Activated CD4-positive, alpha-beta memory T cell treated with anti-CD3 and anti-CD28 coated beads, Interleukin-2, amount 10 ng/mL, durations not matched to agents 7 days and 5 days (primary cell): ENCODE measurements at regions not wholly inside any gene's neighbourhood (a gene's known extent, or its start where the extent isn't known, plus 50 kb on each side); places are given as distances from the start of the nearest gene placed in this dataset.

ENCODE experiments used
- CTCF ChIA-PET: fragments of 350-600 bp; sonication (Branson Sonifier 250); formaldehyde crosslinking; loops from one replicate; lab custom pipeline; 2021; ENCODE audit warnings: antibody characterized with exemption, inconsistent platforms; lab: Charles Lee
- POLR2A ChIA-PET: fragments of 350-600 bp; sonication (Branson Sonifier 250); formaldehyde crosslinking; loops from one replicate; lab custom pipeline; 2021; ENCODE audit warnings: antibody characterized with exemption; lab: Charles Lee
- DNase-seq: peaks from one replicate; pipeline ENCODE4 v3.0.0-alpha.2; 2020
- H3K27ac Mint-ChIP-seq: one replicate; pipeline ENCODE4 v1.8.0; 2021; ENCODE audit warnings: mild to moderate bottlenecking, mixed read lengths
- H3K27me3 Mint-ChIP-seq: one replicate; pipeline ENCODE4 v1.8.0; 2021; ENCODE audit warnings: mixed read lengths
- H3K36me3 Mint-ChIP-seq: one replicate; pipeline ENCODE4 v1.8.0; 2021; ENCODE audit warnings: low read depth, mixed read lengths
- H3K4me1 Mint-ChIP-seq: one replicate; pipeline ENCODE4 v1.8.0; 2021; ENCODE audit warnings: mixed read lengths
- H3K4me3 Mint-ChIP-seq: one replicate; pipeline ENCODE4 v1.8.0; 2021; ENCODE audit warnings: mild to moderate bottlenecking, mixed read lengths
- H3K9me3 Mint-ChIP-seq: one replicate; pipeline ENCODE4 v1.8.0; 2021; ENCODE audit warnings: mixed read lengths

GRCh38 chr12:81957631-81958030 lies 198.5 kb upstream of the PPFIA2 start:
- POLR2A ChIA-PET, result no interaction called here
- no peaks in the 10 kb centered on the region for H3K36me3 Mint-ChIP-seq
- CTCF ChIA-PET, result no interaction called here
- H3K4me1 Mint-ChIP-seq, result peaks cover 5% of the 10 kb centered on the region
- no peak overlapping the region for H3K27ac Mint-ChIP-seq
- no peaks in the 10 kb centered on the region for H3K27me3 Mint-ChIP-seq
- no peak for DNase-seq
- H3K9me3 Mint-ChIP-seq, result no peaks in the 10 kb centered on the region
- H3K4me3 Mint-ChIP-seq, result no peak overlapping the region

- H3K9me3 Mint-ChIP-seq, result no peaks in the 10 kb centered on the region
- no peaks in the 10 kb centered on the region for H3K27me3 Mint-ChIP-seq
- peaks cover 5% of the 10 kb centered on the region for H3K4me1 Mint-ChIP-seq
- ChIA-PET POLR2A (no interaction called here), CTCF (no interaction called here)
- no peaks in the 10 kb centered on the region for H3K36me3 Mint-ChIP-seq
- no peak overlapping the region for H3K4me3 Mint-ChIP-seq
- H3K27ac Mint-ChIP-seq, result no peak overlapping the region
- DNase-seq, result no peak
Observed at GRCh38 chr12:81956468-81956860, 197.3 kb upstream of the PPFIA2 start.

- CTCF ChIA-PET, result no interaction called here
- Mint-ChIP-seq H3K9me3 (peaks cover 1% of the 10 kb centered on the region), H3K36me3 (no peaks in the 10 kb centered on the region), H3K27ac (no peak overlapping the region), H3K27me3 (no peaks in the 10 kb centered on the region), H3K4me1 (peaks cover 13% of the 10 kb centered on the region), H3K4me3 (no peak overlapping the region)
- no peak for DNase-seq
- POLR2A ChIA-PET, result no interaction called here
Observed at GRCh38 chr12:81953541-81953940, 194.4 kb upstream of the PPFIA2 start.

DNA sequence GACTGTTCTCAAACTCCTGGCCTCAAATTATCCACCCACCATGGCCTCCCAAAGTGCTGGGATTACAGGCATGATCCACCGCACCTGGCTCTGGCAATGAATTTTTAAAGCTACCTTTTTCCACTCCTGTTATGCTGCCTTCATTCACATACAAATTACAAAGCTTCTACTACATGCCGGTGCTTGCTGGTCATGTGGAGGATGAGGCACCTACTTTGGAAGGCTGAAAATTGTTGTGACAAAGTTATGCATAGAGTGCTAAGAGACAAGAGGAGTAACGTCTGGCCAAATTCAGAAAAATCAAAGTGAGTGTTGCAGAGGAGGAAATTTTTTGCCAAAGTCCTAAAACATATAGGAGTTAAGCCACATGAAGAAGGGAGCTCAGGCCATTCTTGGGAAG lies 191.7 kb upstream of the PPFIA2 start:
- Mint-ChIP-seq H3K9me3 (peaks cover 3% of the 10 kb centered on the region), H3K4me1 (peaks cover 13% of the 10 kb centered on the region), H3K36me3 (no peaks in the 10 kb centered on the region), H3K4me3 (no peak overlapping the region), H3K27me3 (no peaks in the 10 kb centered on the region), H3K27ac (no peak overlapping the region)
- POLR2A ChIA-PET, result no interaction called here
- CTCF ChIA-PET, result no interaction called here
- no peak for DNase-seq

DNA sequence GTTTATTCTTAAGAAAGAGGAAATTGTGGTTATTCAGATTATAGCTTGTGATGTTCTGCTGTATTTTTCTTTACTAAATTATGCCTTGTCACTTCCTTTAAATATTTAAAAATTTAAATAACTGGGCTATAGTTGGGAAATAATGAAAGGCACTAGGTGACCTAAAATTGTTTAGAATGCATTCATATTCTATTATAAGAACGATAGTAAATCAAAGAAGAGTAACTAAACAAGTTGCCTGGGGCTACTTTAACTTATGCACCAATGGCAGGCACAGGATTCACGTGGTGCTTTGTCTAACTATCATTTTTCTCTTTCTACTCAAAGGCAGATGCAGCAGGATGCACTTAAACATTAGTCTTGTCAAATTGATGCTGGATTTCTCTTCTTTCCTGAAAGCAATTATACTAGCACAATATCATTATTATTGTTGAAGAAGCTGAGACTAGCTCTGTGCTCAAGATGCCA lies 190.7 kb upstream of the PPFIA2 start:
- Mint-ChIP-seq H3K4me3 (no peak overlapping the region), H3K36me3 (no peaks in the 10 kb centered on the region), H3K27ac (no peak overlapping the region), H3K4me1 (peaks cover 13% of the 10 kb centered on the region), H3K9me3 (peaks cover 3% of the 10 kb centered on the region), H3K27me3 (no peaks in the 10 kb centered on the region)
- DNase-seq, result no peak
- ChIA-PET POLR2A (no interaction called here), CTCF (no interaction called here)

GRCh38 chr12:81949416-81949815 lies 190.3 kb upstream of the PPFIA2 start:
- Mint-ChIP-seq H3K9me3 (peaks cover 3% of the 10 kb centered on the region), H3K4me3 (no peak overlapping the region), H3K27ac (no peak overlapping the region), H3K4me1 (peaks cover 13% of the 10 kb centered on the region), H3K36me3 (no peaks in the 10 kb centered on the region), H3K27me3 (no peaks in the 10 kb centered on the region)
- ChIA-PET POLR2A (no interaction called here), CTCF (no interaction called here)
- no peak for DNase-seq

GRCh38 chr12:81944886-81945285 lies 185.7 kb upstream of the PPFIA2 start:
- ChIA-PET POLR2A (no interaction called here), CTCF (no interaction called here)
- Mint-ChIP-seq H3K36me3 (no peaks in the 10 kb centered on the region), H3K27me3 (no peaks in the 10 kb centered on the region), H3K4me3 (no peak overlapping the region), H3K4me1 (peaks cover 28% of the 10 kb centered on the region), H3K27ac (no peak overlapping the region), H3K9me3 (peaks cover 5% of the 10 kb centered on the region)
- no peak for DNase-seq

- H3K27ac Mint-ChIP-seq, result peak overlapping the region; percentile 71
- ChIA-PET POLR2A (no interaction called here), CTCF (no interaction called here)
- no peak for DNase-seq
- no peak overlapping the region for H3K4me3 Mint-ChIP-seq
- H3K27me3 Mint-ChIP-seq, result no peaks in the 10 kb centered on the region
- H3K4me1 Mint-ChIP-seq, result peaks cover 23% of the 10 kb centered on the region
- H3K36me3 Mint-ChIP-seq, result no peaks in the 10 kb centered on the region
- peaks cover 5% of the 10 kb centered on the region for H3K9me3 Mint-ChIP-seq
Observed at GRCh38 chr12:81942594-81942993, 183.4 kb upstream of the PPFIA2 start.

- H3K27me3 Mint-ChIP-seq, result no peaks in the 10 kb centered on the region
- H3K9me3 Mint-ChIP-seq, result peaks cover 3% of the 10 kb centered on the region
- H3K27ac Mint-ChIP-seq, result no peak overlapping the region
- no peak for DNase-seq
- no peaks in the 10 kb centered on the region for H3K36me3 Mint-ChIP-seq
- no peak overlapping the region for H3K4me3 Mint-ChIP-seq
- POLR2A ChIA-PET, result no interaction called here
- H3K4me1 Mint-ChIP-seq, result no peaks in the 10 kb centered on the region
- CTCF ChIA-PET, result no interaction called here
Observed at GRCh38 chr12:81930037-81930436, 170.9 kb upstream of the PPFIA2 start.

DNA sequence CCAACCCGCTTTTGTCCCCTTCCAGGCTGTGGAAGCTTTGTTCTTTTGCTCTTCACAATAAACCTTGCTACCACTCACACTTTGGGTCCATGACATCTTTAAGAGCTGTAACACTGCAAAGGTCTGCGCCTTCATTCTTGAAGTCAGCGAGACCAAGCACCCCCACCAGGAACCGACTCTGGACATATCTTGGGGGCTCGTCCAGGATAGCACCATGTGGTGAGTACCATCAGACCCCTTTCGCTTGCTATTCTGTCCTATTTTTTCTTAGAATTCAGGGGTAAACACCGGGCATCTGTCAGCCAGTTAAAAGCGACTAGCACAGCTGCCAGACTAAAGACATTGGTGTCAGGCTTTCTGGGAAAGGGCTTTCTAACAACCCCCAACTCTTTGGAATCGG lies 137.6 kb upstream of the PPFIA2 start:
- no peak for DNase-seq
- ChIA-PET CTCF (no interaction called here), POLR2A (no interaction called here)
- H3K27ac Mint-ChIP-seq, result no peak overlapping the region
- H3K4me1 Mint-ChIP-seq, result no peaks in the 10 kb centered on the region
- H3K4me3 Mint-ChIP-seq, result no peak overlapping the region
- no peaks in the 10 kb centered on the region for H3K27me3 Mint-ChIP-seq
- H3K9me3 Mint-ChIP-seq, result peaks cover 22% of the 10 kb centered on the region
- no peaks in the 10 kb centered on the region for H3K36me3 Mint-ChIP-seq

GRCh38 chr12:81888961-81889360 lies 129.8 kb upstream of the PPFIA2 start:
- ChIA-PET POLR2A (no interaction called here), CTCF (no interaction called here)
- Mint-ChIP-seq H3K27ac (no peak overlapping the region), H3K36me3 (no peaks in the 10 kb centered on the region), H3K4me1 (no peaks in the 10 kb centered on the region), H3K4me3 (no peak overlapping the region), H3K9me3 (no peaks in the 10 kb centered on the region), H3K27me3 (no peaks in the 10 kb centered on the region)
- DNase-seq, result no peak

- Mint-ChIP-seq H3K27ac (no peak overlapping the region), H3K27me3 (no peaks in the 10 kb centered on the region), H3K4me1 (no peaks in the 10 kb centered on the region), H3K4me3 (no peak overlapping the region), H3K9me3 (no peaks in the 10 kb centered on the region), H3K36me3 (no peaks in the 10 kb centered on the region)
- ChIA-PET POLR2A (no interaction called here), CTCF (no interaction called here)
- DNase-seq, result no peak
Observed at GRCh38 chr12:81888106-81888740, 129.1 kb upstream of the PPFIA2 start.

GRCh38 chr12:81874586-81874985 lies 115.4 kb upstream of the PPFIA2 start:
- Mint-ChIP-seq H3K4me1 (no peaks in the 10 kb centered on the region), H3K27ac (no peak overlapping the region), H3K27me3 (no peaks in the 10 kb centered on the region), H3K4me3 (no peak overlapping the region), H3K36me3 (no peaks in the 10 kb centered on the region), H3K9me3 (no peaks in the 10 kb centered on the region)
- POLR2A ChIA-PET, result no interaction called here
- CTCF ChIA-PET, result no interaction called here
- DNase-seq, result no peak

- Mint-ChIP-seq H3K9me3 (no peaks in the 10 kb centered on the region), H3K4me1 (no peaks in the 10 kb centered on the region), H3K4me3 (no peak overlapping the region), H3K36me3 (no peaks in the 10 kb centered on the region), H3K27ac (no peak overlapping the region), H3K27me3 (no peaks in the 10 kb centered on the region)
- CTCF ChIA-PET, result no interaction called here
- no peak for DNase-seq
- POLR2A ChIA-PET, result no interaction called here
Observed at GRCh38 chr12:81874166-81874565, 115.0 kb upstream of the PPFIA2 start.
